H4 (cell line): ENCODE measurements at regions not wholly inside any gene's neighbourhood (a gene's known extent, or its start where the extent isn't known, plus 50 kb on each side); places are given as distances from the start of the nearest gene placed in this dataset.
"Not testable (repeated sequence)": the region's sequence is repeated elsewhere in the genome, so short reads cannot be mapped to it uniquely, and the experiment has no call there.

ENCODE experiments used
- DNase-seq: peaks from one replicate; pipeline ENCODE4 v3.0.0-alpha.2; 2015; ENCODE audit warnings: low spot score

DNA sequence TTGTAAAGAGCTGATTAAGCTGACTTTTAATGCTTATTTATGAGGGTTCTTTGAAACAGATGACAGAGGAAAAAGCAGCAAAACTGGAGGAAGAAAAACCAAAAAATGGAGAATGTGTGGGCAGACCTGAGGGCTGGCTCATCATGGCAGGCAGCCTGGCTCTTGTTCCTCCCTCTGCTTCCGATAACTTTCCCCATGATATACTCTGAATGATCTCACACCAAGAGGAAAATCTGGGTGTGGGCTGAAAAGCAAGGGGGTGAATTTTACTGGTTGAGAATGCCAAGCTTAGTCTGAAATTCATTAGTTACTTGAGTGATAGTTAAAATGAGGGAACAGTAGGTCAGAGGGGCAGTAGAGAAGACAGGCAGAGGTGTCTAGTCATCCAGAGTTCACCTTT, 330.1 kb upstream of the PRICKLE1 start:
- no peak for DNase-seq

DNA sequence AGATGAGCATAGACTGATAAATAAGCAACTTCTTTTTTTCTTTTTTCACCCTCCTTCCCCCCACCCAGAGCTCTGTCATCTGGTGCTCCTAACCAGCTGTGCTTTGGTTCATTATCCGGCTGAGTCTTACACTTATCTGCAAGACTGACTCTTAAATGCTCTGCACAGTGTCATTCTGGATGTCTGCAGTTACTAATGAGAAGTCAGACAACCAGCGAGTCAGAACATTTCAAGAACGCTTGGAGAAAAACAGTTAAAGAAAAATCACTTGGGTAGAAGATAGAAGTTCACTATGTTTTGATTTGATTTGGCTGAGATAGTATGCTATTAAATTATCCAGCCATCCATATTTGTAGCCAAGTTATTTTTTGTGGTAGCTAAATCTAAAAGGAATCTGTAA, 328.9 kb upstream of the PRICKLE1 start:
- no peak for DNase-seq

DNA sequence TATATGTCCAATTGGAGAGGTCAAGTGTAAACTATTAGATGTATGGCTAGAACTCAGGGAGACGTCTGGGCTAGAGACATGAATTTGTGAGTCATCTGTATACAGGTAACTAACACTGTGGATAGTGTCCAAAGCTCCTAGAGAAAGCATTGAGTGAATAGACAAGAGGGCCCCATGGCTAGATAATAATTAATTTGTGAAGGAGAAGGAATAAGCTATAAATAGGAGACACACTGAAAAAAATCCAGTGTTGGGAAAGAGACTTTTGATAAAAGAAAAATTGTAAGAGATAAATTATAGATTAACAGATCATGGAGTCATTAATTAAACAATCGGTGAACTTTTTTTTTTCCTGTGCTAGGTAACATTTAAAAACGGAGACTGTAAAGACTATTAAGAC, 326.6 kb upstream of the PRICKLE1 start:
- no peak for DNase-seq

DNA sequence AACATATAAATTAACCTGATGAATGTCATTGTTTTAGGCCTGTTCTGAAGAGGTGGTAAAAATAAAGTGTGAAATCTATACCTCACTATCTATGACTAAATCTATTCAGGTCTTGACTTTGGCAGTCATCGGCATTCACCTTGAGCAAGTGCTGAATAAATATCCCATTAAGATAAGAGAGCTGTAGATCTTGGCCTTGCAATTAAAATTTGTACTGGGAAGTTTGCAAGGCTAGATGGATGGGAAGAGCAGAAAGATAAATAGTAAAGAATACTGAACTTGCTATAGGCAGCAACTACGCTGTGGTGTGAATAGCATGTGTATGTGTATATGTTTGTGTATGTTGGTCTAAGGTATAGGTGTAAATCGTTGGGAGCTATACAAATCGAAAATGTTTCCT, 325.9 kb upstream of the PRICKLE1 start:
- DNase-seq = no peak

DNA sequence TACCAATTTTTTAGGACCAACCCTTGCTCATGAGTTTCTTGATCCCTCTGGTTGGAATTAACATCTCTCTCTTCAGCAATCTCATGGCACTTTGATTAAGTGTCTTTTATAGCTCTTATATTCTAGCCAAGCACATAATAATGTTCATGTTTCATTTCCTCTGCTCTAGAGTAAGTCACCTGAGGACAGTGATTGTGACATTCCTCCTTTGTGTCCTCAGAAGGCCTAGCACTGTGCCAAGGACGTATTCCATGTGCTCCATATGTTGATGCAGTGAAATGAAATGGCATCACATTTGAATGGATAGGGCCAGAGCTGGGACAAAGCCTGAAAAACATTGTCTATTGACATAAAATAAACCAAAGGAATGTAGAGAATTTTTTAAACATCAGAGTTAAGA, 322.8 kb upstream of the PRICKLE1 start:
- DNase-seq = no peak

DNA sequence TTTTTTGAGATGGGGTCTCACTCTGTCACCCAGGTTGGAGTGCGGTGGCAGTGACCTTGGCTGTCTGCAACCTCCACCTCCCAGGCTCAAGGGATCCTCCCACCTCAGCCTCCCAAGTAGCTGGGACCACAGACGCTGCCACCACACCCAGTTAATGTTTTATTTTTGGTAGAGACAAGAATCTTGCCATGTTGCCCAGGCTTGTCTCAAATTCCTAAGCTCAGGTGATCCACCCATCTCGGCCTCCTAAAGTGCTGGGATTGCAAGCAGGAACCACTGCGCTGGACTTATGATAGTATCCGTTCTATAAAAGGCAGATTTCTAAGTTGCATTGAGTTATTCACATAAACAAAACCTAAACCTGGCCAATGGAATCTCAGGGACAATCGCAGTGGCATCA, 321.1 kb upstream of the PRICKLE1 start:
- DNase-seq = no peak

DNA sequence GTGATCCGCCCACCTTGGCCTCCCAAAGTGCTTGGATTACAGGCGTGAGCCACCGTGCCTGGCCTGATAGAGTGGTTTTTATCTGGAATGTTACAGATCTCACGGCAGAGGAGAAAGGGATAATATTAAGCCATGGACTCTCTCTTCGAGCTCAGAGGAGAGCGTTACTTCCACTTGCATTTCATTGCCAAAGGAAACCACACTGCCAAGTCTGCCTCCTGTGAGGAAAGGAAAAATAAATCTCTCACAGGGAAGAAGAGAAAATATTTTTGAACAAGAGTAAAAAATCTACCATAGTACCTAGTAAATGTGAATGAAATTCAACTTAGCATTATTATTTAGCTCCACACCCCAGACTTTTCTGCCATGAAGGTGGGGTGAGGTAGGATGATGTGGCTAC, 319.2 kb upstream of the PRICKLE1 start:
- no peak for DNase-seq

DNA sequence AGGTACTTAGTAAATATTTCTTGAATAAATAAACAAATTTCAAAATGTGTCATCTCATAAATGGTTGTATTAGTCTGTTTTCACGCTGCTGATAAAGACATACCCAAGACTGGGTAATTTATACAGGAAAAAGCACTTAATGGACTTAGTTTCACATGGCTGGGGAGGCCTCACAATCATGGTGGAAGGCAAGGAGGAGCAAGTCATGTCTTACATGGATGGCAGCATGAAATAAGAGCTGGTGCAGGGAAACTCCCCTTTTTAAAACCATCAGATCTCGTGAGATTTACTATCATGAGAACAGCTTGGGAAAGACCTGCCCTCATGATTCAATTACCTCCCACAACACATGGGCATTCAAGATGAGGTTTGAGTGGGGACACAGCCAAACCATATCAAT, 317.3 kb upstream of the PRICKLE1 start:
- not testable (repeated sequence) for DNase-seq

DNA sequence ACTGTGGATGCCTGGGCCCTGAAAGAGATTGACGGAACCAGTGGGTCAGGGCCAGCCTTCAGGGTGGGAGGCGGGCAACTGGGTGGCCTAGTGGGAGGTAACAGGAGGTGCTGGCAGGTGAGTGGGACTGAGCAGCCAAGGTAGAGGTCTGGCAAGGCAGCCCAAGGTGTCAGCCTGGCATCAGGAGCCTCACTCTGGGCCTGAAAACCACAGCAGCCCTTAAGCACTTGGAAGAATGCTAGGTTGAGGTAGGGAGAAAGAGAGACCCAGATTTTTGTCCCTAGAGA, 315.8 kb upstream of the PRICKLE1 start:
- no peak for DNase-seq

DNA sequence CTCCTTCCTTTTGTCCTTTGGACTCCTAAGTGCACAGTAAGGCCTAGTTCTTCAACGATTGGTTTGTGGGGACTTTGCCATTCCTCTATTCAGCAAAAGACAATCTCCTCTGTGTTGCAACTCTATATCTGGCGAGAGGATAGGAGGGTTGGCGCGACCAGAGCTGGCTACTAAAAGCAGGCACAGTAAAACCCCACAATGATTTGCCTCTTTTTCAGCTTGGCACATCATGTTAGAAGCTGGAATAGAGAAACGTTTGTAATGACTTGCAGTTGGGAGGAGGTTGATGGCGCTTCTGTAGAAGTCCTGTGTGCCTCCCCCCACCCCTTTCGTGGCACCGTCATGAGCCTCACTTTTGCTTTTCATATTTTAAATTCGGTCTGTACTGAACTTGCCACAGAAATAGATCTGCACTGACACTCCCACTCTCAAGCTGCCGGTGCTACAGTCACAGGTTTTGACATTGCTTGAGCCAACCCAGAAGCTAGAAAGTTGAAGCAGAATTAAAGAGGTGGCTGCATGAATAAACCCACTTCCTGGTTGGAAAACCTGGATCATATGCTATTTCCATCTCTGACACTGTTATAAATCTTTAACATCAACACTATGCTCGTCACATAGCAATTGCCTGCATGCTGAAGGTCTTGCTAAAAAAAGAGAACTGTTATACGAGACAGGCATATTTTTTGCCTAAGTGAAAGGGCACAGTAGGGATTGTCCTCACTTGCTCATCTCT, 315.3 kb upstream of the PRICKLE1 start:
- no peak for DNase-seq

DNA sequence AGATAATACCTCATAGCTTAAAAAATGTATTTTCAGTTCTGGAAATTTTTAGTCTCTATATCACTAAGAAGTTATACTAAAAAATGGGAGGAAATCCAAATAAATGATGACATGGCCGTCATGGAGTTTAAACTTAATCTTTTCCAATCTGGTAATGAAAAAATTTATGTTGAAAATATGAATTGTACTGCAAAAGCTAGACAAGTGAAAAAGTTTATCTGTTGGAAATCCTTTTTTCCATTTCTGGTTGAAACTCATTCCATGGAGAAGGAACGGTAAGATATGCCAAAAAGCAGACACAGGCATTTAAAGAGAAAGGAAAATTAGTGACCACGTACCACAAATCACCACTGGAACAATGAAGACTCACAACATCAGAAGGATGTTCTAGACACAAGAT, 314.2 kb upstream of the PRICKLE1 start:
- DNase-seq = no peak

DNA sequence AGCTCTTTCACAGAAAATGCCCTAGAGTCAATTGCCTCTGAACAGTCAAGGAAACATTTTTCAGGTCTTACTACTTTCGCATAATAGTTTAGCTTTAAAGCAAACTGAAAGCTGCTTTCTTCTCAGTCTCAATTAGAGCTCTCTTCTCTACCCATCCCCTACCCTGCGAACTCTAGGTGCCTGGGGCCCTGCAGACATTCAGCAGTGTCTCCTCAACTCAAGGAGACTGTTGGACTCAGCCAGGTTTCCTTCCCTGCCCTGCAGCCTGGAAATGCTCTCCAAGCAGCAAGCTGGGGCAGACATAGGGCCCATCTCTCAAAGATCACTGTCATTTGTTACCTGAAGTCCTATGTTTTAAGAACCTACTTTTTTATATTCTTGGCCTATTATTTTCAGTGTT, 312.5 kb upstream of the PRICKLE1 start:
- no peak for DNase-seq

DNA sequence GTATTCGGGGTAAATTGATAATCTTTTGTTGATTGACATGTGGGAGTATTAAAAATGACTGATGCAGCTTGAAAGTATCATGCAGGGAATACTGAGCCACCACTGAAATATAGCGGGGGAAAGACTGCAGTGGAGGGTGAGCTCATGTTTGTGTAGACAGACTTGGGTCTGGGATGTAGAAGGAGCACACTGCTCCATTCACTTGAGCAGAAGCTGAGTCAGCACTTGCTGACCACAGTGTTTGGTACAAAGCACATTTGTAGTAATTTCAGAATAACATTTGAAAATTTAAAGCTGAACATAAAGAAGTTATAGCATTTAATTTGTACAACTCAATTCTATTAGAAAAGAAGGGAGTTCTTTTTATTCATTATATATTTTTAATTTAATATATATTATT, 304.3 kb upstream of the PRICKLE1 start:
- no peak for DNase-seq

DNA sequence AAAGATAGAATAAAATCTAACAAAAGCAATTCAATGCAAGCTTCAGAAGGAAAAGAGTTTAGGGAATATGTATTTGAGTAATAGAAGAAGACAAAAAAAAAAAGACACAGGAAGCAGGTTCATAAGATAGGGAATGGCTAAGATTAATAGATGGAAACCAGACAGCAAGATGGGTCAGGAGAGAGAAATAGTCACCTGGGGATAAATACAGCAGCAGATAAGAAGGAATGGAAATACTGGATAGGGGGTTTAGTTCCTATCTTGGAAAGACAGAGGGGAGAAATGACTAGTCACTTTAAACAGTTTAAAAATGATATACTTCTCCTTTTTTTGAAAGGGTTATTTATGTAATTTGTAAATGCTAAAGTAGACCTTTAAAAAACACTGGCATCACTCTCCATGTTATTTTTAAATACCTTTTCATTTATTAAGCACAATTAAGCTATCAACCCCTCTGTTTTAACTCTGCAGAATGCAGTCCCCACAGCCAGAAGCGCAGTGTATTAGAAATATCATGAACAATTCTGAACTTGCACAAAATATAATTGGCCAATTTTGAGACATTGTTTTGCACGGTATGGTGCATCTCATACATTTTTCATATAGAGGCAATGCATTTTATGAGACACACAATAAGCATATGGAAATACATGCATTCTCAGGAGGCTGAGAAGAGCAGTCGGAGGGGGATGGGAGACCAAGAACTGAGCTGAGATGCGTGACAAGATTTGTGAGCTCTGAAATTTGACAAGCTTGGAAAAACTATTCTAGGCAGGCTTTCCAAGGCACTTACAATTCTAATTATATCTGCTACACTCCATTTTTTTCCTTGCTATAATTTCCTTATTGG, 303.4 kb upstream of the PRICKLE1 start:
- no peak for DNase-seq

DNA sequence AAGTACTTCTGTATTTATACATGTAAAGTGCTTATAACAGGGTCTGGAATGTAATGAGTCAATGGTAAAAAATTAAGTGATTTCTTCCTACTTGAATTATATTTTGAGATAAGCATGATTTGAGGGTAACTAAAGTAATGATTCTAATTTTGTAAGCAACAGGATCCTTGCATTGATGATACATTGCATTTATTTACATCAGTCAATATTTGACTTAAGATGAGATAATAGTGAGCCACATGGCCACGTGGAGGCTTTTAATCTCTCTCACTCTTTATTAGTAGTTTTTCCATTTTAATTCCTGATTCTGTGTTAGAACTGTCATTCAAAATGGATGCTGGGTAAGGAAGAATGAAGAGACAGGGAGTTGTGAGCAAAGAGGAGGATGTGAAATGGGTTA, 298.1 kb upstream of the PRICKLE1 start:
- DNase-seq = no peak

DNA sequence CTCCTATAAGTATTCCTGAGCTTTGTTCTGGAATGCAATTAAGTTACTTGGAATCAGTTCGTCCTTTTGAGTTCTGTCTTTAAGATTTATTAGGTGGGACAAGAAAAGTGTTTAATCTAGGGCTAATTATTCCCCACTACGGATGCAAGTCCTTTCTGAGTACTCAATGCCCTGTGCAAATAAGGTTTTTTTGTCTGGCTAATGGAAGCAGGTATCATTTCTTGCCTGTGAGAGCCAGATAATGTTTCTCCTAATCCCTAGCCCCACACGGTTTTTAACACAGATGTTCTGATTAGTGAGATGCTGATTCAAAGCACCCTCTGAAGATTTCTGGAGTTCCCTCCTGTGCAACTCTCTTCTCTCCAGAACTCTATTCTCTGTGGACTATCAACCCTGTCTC, 296.6 kb upstream of the PRICKLE1 start:
- no peak for DNase-seq

DNA sequence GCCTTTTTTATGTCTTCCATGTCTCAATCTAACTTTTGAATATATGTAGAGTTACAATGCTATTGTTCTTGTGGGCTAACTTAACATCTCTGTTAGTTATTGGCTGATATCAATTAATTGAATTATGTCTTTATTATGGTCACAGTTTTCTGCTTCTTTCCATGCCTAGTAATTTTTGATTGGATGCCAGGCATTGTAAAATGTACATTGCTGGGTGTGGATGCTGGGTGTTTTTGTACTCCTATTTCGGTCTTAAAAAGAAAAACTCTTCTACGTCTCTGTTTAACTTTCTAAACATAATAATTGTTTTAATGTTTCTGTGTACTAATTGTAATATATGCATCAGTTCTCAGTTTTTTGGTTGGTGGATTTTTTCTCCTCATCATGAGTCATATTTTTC, 296.1 kb upstream of the PRICKLE1 start:
- DNase-seq = no peak

DNA sequence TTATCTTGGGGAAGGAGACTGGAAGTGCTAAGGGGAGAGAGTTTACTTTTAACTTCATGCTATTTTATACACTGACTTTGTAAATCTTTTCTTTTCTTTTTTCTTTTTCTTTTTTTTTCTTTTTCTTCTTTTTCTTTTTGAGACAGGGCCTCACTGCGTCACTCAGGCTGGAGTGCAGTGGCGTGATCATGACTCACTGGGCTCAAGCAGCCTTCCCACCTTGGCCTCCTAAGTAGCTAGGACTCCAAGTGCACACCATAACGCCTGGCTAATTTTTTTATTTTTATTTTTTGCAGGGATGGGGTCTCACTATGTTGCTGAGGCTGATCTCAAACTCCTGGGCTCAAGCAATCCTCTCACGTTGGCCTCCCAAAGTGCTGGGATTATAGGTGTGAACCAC, 294.6 kb upstream of the PRICKLE1 start:
- no peak for DNase-seq

DNA sequence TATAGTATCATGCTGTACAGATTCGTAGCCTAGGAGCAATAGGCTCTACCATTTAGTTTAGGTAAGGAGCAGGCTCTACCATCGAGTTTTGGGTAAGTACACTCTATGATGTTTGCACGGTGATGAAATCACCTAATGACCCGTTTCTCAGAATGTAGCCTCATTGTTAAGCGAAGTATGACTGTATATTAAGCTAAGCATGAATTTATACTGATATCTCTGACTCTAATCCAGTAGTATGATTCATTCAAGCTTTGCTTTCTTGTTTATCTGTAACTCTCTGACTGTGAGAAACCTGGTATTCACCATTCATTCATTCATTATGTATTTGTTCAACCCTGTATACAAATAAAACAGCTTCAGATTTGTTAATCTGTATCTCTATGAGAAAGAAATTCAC, 283.9 kb upstream of the PRICKLE1 start:
- no peak for DNase-seq

DNA sequence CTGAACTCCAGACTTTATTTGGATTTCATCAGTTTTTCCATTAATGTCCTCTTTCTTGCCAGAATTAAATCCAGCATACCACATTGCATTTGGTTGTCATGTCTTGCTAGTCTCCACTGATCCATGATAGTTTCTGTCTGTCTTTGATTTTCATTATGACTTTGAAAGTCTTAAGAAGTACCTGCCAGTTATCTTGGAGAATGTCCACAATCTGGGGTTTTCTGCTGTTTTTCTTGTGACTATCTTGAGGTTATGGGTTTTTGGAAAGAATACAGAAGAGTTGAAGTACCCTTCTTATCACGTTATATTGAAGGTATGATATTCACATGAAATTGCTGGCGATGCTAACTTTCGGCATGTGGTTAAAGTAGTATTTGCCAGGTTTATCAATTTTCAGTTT, 282.3 kb upstream of the PRICKLE1 start:
- DNase-seq = no peak

DNA sequence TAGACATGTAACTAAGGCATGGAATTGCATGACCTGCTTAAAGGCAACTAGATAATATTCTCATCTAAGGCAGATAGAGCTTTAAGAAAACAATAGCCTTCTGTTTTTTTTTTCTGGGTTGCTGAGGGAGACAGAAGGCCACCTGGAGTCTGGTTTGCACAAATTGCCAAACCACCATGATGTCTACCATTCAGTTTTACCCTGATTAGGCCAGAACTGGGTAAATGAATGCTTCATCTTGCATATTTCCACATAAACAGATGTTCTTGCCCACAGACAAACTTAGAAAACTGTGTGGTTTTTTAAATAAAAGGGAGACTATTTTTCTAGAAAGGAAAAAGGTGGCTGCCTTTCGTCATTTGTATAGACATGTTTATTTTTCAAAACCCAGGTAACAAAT, 278.7 kb upstream of the PRICKLE1 start:
- peak; percentile 6 for DNase-seq

DNA sequence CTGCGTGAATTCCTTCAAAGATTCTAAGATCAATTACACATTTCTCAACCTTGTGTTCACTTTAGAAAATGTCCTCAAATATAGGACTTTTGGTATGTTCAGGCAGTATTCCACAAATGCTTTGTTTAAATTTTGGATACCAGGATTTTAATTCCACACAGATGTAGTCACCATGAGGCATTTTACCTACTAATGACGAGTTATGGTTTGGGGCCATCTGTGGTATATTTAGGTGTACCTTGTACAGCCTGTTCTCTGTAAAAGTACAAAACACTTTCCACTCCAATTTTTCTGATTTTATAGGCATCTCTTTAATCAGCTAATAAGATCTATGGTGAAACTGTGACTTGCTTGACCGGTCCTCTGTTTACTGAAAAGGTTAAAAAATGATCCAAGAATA, 275.7 kb upstream of the PRICKLE1 start:
- DNase-seq = no peak

DNA sequence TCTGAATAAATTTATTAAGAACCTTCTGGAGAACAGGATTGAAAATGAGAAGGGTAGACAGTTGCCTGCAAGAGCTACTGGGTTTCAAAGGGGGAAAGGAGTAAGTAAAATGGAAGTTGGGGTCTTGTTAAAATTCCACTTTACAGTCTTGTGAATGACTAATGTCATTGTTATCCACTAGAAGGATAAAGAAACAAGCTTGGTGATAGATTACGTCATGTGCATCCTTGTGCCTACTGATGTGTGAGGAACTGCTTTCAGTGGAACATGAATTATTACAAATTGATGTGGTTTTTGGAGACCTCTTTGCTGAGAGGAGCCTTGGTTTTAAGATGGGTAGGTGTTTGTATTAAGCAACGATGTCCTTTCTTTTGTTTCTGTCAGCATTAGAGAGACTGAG, 272.5 kb upstream of the PRICKLE1 start:
- DNase-seq = peak; percentile 23

DNA sequence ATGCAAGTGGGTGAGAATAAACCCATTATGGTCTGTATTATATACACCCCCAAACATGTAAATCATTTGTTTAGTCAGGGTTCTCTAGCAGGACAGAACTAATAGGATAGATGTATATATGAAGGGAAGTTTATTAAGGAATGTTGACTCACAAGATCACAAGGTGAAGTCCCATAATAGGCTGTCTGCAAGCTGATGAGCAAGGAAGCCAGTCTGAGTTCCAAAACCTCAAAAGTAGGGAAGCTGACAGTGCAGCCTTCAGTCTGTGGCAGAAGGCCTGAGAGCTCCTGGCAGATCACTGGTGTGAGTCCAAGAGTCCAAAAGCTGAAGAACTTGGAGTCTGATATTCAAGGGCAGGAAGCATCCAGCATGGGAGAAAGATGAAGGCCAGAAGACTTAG, 270.8 kb upstream of the PRICKLE1 start:
- not testable (repeated sequence) for DNase-seq
